ENCODE measurements at regions not wholly inside any gene's neighbourhood (a gene's known extent, or its start where the extent isn't known, plus 50 kb on each side); places are given as distances from the start of the nearest gene placed in this dataset.

DNA sequence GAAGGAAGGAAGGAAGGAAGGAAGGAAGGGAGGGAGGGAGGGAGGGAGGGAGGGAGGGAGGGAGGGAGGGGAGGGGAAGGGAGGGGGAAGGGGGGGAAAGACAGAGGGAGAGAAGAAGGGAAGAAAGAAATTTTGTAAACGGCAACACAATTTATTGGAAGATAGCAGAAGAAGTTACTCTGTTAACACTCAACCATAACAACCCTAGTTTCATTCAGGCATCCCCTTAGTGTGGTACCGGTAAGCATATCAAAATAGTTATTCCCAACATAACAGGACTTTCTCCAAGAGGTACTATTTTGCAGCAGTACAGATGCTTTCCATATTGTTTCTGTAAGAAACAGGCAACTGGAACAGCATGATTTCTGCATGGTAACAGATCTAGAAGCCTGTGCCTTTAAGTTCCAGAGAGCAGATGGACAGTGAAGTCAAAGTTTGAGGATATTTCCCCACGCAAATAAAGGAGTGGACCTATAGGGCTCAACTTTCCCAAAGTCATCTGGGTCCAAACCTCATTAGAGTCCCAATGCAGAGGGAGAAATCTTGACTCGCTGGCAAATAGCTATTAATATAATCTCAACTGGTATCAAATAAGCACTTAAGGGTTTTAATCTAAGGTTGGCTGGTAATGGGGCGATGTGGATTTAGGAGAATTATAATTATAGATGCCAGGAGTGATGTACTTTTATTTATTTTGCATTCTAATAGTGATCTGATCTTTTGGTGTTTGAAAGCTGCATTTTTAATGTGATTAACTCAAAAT lies 69.4 kb downstream of the TENT5A start:
- TF ChIP-seq CTCF (IDR thresholded peaks at IDR 0.05; ENCODE audit: low read depth, low read length) (no peak), POLR2A (IDR thresholded peaks at IDR 0.05; ENCODE audit: extremely low read depth, insufficient read length) (no peak), MYC (IDR thresholded peaks at IDR 0.05; ENCODE audit: low read depth, low read length) (no peak)
- TF ChIP-seq, protein P1, sequence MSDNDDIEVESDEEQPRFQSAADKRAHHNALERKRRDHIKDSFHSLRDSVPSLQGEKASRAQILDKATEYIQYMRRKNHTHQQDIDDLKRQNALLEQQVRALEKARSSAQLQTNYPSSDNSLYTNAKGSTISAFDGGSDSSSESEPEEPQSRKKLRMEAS (IDR thresholded peaks at IDR 0.05; ENCODE audit: low read depth, low read length): no peak

All from NB4 (cell line).